ENCODE measurements at regions not wholly inside any gene's neighbourhood (a gene's known extent, or its start where the extent isn't known, plus 50 kb on each side); places are given as distances from the start of the nearest gene placed in this dataset.

DNA sequence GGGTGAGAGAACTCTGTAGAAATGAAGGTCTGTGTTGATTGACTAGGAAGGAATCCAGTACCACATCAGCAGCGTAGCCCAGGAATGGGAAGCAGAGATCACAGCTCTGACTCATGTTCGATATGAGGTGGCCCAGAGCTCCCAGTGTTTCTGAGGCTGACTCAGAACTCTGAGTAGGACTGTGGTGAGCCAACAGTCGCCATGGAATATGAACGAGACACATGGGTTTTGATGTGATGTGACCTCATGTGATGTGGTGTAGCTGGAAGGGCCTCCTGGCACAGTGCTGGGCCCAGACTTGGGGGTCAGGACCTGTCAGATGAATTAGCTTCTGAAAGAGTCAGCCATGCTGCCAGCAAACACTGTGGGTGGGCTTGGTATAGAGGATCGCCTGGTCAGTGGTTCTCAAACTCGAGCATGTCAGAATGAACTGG, 237.0 kb downstream of the MRPL39 start:
- DNase-seq (ENCODE audit: low spot score) (no peak), ATAC-seq (no peak)
- no peaks in the 10 kb centered on the region for H3K36me3 Mint-ChIP-seq (ENCODE audit: low read depth)
- Histone ChIP-seq H3K27ac (ENCODE audit: low read depth) (no peak overlapping the region), H3K27me3 (ENCODE audit: insufficient read depth) (no peaks in the 10 kb centered on the region), H3F3A (replicated peaks; ENCODE audit: low read depth) (0 out of 2 replicates have a peak, but pooled peaks cover 4% of the 10 kb centered on the region), H3K36me3 (ENCODE audit: insufficient read depth) (no peaks in the 10 kb centered on the region), H3K79me2 (replicated peaks; ENCODE audit: insufficient read depth) (no peaks in the 10 kb centered on the region), H3K4me3 (no peak overlapping the region), H3K4me2 (no peak overlapping the region), H4K20me1 (replicated peaks; ENCODE audit: insufficient read depth) (no peaks in the 10 kb centered on the region), H2AFZ (no peak overlapping the region), H3K9me2 (ENCODE audit: insufficient read depth) (no peaks in the 10 kb centered on the region), H3K4me1 (ENCODE audit: insufficient read depth) (peaks cover 21% of the 10 kb centered on the region)
- H3K4me3 Mint-ChIP-seq, result no peak overlapping the region
- TF ChIP-seq ZNF114 (CRISPR knock-in tag; IDR thresholded peaks at IDR 0.05), result no peak
- TF ChIP-seq CREB1 (CRISPR knock-in tag; IDR thresholded peaks at IDR 0.05; ENCODE audit: low read depth), result no peak
- TF ChIP-seq STAT1 (IDR thresholded peaks at IDR 0.05; ENCODE audit: unreplicated experiment), result no peak
- TF ChIP-seq, protein P1, sequence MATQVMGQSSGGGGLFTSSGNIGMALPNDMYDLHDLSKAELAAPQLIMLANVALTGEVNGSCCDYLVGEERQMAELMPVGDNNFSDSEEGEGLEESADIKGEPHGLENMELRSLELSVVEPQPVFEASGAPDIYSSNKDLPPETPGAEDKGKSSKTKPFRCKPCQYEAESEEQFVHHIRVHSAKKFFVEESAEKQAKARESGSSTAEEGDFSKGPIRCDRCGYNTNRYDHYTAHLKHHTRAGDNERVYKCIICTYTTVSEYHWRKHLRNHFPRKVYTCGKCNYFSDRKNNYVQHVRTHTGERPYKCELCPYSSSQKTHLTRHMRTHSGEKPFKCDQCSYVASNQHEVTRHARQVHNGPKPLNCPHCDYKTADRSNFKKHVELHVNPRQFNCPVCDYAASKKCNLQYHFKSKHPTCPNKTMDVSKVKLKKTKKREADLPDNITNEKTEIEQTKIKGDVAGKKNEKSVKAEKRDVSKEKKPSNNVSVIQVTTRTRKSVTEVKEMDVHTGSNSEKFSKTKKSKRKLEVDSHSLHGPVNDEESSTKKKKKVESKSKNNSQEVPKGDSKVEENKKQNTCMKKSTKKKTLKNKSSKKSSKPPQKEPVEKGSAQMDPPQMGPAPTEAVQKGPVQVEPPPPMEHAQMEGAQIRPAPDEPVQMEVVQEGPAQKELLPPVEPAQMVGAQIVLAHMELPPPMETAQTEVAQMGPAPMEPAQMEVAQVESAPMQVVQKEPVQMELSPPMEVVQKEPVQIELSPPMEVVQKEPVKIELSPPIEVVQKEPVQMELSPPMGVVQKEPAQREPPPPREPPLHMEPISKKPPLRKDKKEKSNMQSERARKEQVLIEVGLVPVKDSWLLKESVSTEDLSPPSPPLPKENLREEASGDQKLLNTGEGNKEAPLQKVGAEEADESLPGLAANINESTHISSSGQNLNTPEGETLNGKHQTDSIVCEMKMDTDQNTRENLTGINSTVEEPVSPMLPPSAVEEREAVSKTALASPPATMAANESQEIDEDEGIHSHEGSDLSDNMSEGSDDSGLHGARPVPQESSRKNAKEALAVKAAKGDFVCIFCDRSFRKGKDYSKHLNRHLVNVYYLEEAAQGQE (IDR thresholded peaks at IDR 0.05; ENCODE audit: unreplicated experiment), result no peak
- no peak for TF ChIP-seq EZH2phosphoT487 (IDR thresholded peaks at IDR 0.05; ENCODE audit: unreplicated experiment)
- TF ChIP-seq EZH2 (IDR thresholded peaks at IDR 0.05; ENCODE audit: low read depth, unreplicated experiment), result no peak
- TF ChIP-seq ZNF331 (CRISPR knock-in tag; IDR thresholded peaks at IDR 0.05; ENCODE audit: low read depth), result no peak
- TF ChIP-seq JUNB (IDR thresholded peaks at IDR 0.05; ENCODE audit: unreplicated experiment), result no peak
- TF ChIP-seq, protein P2, sequence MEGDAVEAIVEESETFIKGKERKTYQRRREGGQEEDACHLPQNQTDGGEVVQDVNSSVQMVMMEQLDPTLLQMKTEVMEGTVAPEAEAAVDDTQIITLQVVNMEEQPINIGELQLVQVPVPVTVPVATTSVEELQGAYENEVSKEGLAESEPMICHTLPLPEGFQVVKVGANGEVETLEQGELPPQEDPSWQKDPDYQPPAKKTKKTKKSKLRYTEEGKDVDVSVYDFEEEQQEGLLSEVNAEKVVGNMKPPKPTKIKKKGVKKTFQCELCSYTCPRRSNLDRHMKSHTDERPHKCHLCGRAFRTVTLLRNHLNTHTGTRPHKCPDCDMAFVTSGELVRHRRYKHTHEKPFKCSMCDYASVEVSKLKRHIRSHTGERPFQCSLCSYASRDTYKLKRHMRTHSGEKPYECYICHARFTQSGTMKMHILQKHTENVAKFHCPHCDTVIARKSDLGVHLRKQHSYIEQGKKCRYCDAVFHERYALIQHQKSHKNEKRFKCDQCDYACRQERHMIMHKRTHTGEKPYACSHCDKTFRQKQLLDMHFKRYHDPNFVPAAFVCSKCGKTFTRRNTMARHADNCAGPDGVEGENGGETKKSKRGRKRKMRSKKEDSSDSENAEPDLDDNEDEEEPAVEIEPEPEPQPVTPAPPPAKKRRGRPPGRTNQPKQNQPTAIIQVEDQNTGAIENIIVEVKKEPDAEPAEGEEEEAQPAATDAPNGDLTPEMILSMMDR (conservative IDR thresholded peaks at IDR 0.05; ENCODE audit: low read depth in 2 of 2), result no peak
- no peak for TF ChIP-seq NANOG (IDR thresholded peaks at IDR 0.05; ENCODE audit: borderline replicate concordance)
- TF ChIP-seq, protein P3, sequence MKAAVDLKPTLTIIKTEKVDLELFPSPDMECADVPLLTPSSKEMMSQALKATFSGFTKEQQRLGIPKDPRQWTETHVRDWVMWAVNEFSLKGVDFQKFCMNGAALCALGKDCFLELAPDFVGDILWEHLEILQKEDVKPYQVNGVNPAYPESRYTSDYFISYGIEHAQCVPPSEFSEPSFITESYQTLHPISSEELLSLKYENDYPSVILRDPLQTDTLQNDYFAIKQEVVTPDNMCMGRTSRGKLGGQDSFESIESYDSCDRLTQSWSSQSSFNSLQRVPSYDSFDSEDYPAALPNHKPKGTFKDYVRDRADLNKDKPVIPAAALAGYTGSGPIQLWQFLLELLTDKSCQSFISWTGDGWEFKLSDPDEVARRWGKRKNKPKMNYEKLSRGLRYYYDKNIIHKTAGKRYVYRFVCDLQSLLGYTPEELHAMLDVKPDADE (IDR thresholded peaks at IDR 0.05), result no peak
- no peak for TF ChIP-seq POLR2AphosphoS5 (IDR thresholded peaks at IDR 0.05; ENCODE audit: low read depth)
- TF ChIP-seq, protein P4, sequence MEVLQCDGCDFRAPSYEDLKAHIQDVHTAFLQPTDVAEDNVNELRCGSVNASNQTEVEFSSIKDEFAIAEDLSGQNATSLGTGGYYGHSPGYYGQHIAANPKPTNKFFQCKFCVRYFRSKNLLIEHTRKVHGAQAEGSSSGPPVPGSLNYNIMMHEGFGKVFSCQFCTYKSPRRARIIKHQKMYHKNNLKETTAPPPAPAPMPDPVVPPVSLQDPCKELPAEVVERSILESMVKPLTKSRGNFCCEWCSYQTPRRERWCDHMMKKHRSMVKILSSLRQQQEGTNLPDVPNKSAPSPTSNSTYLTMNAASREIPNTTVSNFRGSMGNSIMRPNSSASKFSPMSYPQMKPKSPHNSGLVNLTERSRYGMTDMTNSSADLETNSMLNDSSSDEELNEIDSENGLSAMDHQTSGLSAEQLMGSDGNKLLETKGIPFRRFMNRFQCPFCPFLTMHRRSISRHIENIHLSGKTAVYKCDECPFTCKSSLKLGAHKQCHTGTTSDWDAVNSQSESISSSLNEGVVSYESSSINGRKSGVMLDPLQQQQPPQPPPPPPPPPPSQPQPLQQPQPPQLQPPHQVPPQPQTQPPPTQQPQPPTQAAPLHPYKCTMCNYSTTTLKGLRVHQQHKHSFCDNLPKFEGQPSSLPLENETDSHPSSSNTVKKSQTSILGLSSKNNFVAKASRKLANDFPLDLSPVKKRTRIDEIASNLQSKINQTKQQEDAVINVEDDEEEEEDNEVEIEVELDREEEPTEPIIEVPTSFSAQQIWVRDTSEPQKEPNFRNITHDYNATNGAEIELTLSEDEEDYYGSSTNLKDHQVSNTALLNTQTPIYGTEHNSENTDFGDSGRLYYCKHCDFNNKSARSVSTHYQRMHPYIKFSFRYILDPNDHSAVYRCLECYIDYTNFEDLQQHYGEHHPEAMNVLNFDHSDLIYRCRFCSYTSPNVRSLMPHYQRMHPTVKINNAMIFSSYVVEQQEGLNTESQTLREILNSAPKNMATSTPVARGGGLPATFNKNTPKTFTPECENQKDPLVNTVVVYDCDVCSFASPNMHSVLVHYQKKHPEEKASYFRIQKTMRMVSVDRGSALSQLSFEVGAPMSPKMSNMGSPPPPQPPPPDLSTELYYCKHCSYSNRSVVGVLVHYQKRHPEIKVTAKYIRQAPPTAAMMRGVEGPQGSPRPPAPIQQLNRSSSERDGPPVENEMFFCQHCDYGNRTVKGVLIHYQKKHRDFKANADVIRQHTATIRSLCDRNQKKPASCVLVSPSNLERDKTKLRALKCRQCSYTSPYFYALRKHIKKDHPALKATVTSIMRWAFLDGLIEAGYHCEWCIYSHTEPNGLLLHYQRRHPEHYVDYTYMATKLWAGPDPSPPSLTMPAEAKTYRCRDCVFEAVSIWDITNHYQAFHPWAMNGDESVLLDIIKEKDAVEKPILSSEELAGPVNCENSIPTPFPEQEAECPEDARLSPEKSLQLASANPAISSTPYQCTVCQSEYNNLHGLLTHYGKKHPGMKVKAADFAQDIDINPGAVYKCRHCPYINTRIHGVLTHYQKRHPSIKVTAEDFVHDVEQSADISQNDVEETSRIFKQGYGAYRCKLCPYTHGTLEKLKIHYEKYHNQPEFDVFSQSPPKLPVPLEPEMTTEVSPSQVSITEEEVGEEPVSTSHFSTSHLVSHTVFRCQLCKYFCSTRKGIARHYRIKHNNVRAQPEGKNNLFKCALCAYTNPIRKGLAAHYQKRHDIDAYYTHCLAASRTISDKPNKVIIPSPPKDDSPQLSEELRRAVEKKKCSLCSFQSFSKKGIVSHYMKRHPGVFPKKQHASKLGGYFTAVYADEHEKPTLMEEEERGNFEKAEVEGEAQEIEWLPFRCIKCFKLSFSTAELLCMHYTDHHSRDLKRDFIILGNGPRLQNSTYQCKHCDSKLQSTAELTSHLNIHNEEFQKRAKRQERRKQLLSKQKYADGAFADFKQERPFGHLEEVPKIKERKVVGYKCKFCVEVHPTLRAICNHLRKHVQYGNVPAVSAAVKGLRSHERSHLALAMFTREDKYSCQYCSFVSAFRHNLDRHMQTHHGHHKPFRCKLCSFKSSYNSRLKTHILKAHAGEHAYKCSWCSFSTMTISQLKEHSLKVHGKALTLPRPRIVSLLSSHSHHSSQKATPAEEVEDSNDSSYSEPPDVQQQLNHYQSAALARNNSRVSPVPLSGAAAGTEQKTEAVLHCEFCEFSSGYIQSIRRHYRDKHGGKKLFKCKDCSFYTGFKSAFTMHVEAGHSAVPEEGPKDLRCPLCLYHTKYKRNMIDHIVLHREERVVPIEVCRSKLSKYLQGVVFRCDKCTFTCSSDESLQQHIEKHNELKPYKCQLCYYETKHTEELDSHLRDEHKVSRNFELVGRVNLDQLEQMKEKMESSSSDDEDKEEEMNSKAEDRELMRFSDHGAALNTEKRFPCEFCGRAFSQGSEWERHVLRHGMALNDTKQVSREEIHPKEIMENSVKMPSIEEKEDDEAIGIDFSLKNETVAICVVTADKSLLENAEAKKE (CRISPR knock-in tag; IDR thresholded peaks at IDR 0.05), result no peak
- H3K9me3 Mint-ChIP-seq, result no peaks in the 10 kb centered on the region
- H3K27ac Mint-ChIP-seq, result no peak overlapping the region
- H3K27me3 Mint-ChIP-seq (ENCODE audit: insufficient read depth, low read depth, poor library complexity), result no peaks in the 10 kb centered on the region
- H3K4me1 Mint-ChIP-seq, result peaks cover 34% of the 10 kb centered on the region

Data from GM23338 (cell line).